Thyroid gland (tissue), 4 donors: ENCODE measurements at regions not wholly inside any gene's neighbourhood (a gene's known extent, or its start where the extent isn't known, plus 50 kb on each side); places are given as distances from the start of the nearest gene placed in this dataset.

Experiments used
- POLR2A ChIP-seq, 2 donors: fragments of 450-650 bp; IDR thresholded peaks; one replicate each; pipeline ENCODE4 v1.6.1; 2017; ENCODE audit warnings: antibody characterized with exemption in 2 of 2, mild to moderate bottlenecking in 2 of 2, moderate library complexity in 1 of 2
- TF ChIP-seq, protein P1 (sequence below), 6 experiments: fragments of 200-600 bp in 3 of 6; fragments of 450-650 bp in 3 of 6; sonication (generic) in 3 of 6; IDR thresholded peaks; one replicate each; pipeline ENCODE4 v1.5.1; 2016 to 2019; ENCODE audit warnings: antibody characterized with exemption in 6 of 6, mild to moderate bottlenecking in 2 of 6, inconsistent platforms in 1 of 6, moderate library complexity in 1 of 6

DNA sequence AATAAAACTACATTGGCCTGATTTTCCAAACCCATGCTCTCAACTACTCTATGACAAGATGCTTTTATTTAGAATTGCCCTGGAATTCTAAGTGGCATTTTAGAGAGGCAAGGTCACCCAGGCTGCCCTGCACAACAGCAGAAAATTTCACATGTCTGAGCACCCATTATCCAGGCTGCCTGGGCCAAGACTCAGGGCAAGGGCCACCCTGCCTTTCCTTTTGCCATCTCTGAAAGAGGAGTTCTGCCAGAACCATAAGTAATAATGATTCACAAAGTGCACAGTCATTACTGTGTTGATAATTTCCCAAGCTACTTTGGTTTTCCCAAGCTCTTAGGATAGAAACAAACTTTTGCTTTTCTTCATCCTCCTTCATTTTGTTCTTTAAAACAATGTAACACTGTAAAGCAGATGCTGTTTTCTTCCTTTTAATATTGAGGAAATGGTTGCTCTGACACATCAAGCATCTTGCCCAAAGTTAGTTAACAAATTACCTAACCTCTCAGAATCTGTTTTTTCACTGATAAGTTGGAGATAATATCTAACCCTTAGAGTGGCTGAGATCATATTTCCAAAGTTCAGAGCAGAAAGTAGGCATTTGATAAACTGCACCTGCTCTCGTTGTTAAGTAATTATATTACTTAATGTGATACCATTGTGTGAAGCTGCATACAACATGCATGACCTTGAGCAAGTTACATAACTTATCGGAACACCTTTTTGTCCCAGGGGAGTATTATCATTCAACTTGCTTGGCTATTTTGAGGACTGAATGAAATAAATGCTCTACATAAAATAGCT, 325.6 kb downstream of the PRELID2 start:
- TF ChIP-seq, protein P1, sequence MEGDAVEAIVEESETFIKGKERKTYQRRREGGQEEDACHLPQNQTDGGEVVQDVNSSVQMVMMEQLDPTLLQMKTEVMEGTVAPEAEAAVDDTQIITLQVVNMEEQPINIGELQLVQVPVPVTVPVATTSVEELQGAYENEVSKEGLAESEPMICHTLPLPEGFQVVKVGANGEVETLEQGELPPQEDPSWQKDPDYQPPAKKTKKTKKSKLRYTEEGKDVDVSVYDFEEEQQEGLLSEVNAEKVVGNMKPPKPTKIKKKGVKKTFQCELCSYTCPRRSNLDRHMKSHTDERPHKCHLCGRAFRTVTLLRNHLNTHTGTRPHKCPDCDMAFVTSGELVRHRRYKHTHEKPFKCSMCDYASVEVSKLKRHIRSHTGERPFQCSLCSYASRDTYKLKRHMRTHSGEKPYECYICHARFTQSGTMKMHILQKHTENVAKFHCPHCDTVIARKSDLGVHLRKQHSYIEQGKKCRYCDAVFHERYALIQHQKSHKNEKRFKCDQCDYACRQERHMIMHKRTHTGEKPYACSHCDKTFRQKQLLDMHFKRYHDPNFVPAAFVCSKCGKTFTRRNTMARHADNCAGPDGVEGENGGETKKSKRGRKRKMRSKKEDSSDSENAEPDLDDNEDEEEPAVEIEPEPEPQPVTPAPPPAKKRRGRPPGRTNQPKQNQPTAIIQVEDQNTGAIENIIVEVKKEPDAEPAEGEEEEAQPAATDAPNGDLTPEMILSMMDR (IDR thresholded peaks at IDR 0.05), result no peak
- TF ChIP-seq POLR2A (IDR thresholded peaks at IDR 0.05), result no peak
